ENCODE measurements at regions not wholly inside any gene's neighbourhood (a gene's known extent, or its start where the extent isn't known, plus 50 kb on each side); places are given as distances from the start of the nearest gene placed in this dataset.

DNA sequence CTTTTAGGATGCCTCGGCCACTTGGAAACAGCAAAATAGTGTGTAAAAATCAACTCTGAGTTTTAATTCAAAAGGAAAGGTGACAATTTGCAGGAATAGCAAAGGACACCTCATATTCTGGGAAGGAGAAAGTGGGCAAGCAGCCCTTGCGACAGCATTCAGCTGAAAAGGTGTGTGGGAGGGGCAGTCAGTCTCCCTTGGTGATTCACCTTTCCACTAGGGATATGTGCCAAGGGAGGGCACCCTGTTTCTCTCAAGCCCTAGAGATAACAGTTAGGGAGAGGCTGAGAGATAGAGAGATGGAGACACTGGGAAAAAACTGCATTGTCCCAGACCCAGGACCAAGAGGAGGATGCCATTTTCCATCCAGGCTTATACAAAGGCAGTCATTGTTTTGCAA, 228.1 kb downstream of the EPM2A start:
- TF ChIP-seq, protein P1, sequence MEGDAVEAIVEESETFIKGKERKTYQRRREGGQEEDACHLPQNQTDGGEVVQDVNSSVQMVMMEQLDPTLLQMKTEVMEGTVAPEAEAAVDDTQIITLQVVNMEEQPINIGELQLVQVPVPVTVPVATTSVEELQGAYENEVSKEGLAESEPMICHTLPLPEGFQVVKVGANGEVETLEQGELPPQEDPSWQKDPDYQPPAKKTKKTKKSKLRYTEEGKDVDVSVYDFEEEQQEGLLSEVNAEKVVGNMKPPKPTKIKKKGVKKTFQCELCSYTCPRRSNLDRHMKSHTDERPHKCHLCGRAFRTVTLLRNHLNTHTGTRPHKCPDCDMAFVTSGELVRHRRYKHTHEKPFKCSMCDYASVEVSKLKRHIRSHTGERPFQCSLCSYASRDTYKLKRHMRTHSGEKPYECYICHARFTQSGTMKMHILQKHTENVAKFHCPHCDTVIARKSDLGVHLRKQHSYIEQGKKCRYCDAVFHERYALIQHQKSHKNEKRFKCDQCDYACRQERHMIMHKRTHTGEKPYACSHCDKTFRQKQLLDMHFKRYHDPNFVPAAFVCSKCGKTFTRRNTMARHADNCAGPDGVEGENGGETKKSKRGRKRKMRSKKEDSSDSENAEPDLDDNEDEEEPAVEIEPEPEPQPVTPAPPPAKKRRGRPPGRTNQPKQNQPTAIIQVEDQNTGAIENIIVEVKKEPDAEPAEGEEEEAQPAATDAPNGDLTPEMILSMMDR (IDR thresholded peaks at IDR 0.05; ENCODE audit: low read depth, low read length) = no peak
- H3K4me3 ChIP-seq (ENCODE audit: low read depth, low read length) = no peak overlapping the region

DNA sequence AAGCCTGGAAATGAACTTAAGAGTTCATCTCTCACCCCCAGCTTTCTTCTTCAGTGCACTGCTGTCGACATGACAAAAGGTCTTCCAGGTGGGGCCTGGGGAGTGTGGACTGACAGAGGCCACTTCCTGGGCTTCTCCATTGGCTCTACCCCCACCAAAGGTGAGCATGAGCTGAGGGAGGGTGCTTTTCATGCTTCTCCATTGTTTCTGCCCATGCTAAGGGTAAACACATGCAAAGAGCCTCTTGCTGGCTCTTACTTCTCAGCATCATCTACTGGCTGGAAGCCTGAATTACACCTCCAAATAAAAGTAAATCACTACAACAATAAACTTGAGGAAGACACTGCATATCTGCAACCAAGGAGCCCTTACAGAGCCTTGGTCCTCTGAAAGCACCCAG, 227.2 kb downstream of the EPM2A start:
- TF ChIP-seq, protein P1 (IDR thresholded peaks at IDR 0.05; ENCODE audit: low read depth, low read length) = peak; percentile 24; the same call in 1 of the 2 replicates
- no peak overlapping the region for H3K4me3 ChIP-seq (ENCODE audit: low read depth, low read length)

DNA sequence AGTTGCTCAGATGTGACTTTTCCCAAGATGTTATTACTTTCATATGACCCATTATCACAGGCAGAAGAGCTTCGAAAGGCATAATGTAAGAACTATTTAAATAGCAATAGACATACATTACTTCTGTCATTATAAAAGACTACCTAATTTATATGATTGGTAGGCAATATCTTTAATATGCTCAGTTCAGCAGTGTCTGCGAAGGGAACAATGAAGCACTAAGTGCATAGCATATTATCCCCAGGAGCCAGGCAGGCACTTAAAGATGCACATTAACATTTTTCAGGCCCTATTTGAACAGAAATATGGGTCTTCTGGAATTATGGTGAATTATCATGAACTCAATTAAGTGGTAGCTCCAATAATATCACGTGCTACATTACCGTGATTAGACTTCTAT, 217.8 kb downstream of the EPM2A start:
- TF ChIP-seq, protein P1 (IDR thresholded peaks at IDR 0.05; ENCODE audit: low read depth, low read length) = no peak

DNA sequence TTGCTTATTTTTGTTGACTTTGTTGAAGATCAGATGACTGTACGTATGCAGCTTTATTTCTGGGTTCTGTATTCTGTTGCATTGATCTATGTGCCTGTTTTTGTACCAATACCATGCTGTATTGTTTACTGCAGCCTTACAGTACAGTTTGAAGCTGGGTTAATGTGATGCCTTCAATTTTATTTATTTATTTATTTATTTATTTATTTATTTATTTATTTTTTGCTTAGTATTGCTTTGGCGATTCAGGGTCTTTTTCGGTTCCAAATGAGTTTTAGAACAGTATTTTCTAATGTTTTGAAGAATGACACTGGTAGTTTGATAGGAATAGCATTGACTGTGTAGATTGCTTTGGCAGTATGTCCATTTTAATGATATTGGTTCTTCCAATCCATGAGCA, 210.3 kb downstream of the EPM2A start:
- TF ChIP-seq, protein P1 (IDR thresholded peaks at IDR 0.05; ENCODE audit: low read depth, low read length) = no peak
- H3K4me3 ChIP-seq (ENCODE audit: low read depth, low read length) = no peak overlapping the region

More for the DNA sequence above, 217.8 kb downstream of the EPM2A start:
- H3K4me3 ChIP-seq (ENCODE audit: low read depth, low read length) = no peak overlapping the region

DNA sequence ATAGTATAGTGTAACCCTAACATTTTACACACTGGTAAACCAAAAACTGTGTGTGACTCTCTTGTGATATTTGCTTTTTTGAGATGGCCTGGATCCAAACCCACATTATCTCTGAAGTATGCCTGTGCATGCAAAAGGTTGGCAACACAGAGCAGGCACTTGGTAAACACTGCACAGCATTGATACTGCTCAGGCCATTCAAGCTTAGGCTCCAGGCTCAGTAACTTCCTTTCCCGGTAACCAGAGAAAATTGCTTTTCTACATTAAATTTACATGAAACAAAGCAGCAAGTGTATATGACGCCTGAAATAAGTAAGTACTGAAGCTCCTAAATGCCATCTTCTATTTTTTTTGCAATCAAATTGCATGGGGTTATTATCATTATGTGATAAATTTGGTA, 205.7 kb downstream of the EPM2A start:
- H3K4me3 ChIP-seq (ENCODE audit: low read depth, low read length) = no peak overlapping the region
- TF ChIP-seq, protein P1 (IDR thresholded peaks at IDR 0.05; ENCODE audit: low read depth, low read length) = no peak

DNA sequence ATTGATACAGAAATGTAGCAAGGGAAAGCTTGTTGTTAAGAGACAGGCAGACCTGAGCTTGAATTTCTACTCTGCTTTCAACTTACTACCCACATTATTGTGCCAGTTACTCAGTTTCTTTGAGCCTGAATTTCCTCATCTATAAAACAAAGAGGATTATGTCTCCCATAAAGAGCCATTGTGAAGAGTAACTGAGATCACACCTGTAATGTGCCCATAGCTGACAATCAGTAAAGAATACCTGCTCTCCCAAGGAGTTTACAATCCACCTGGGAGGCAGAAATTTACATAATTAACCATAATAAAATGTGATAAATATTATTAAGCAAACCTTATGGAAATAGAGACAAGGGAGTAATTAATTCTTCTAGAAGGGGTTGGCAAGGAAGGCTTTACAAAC, 204.9 kb downstream of the EPM2A start:
- no peak overlapping the region for H3K4me3 ChIP-seq (ENCODE audit: low read depth, low read length)
- TF ChIP-seq, protein P1 (IDR thresholded peaks at IDR 0.05; ENCODE audit: low read depth, low read length) = no peak

DNA sequence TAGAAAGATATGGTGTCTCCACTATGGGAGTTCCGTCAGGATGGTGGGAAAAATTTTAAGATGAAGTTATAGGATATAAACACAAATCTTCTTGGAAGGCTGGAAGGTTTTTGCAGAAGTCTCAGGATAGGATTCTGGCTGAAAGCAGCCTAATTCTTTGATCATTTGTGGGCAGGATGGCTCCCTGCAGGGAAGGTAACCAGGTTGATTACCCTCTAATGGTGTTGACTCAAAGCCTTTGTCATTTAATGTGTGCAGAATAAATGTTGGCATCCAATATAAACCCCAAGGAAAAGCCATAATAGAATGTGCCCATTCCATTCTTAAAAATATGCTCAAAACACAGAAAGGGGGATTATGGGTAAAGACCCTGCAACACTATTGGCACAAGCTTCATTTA, 204.3 kb downstream of the EPM2A start:
- H3K4me3 ChIP-seq (ENCODE audit: low read depth, low read length) = no peak overlapping the region
- TF ChIP-seq, protein P1 (IDR thresholded peaks at IDR 0.05; ENCODE audit: low read depth, low read length) = no peak

Data from WI38 (cell line).